Cardiac muscle cell (in vitro differentiated cells and primary cell): ENCODE measurements at regions not wholly inside any gene's neighbourhood (a gene's known extent, or its start where the extent isn't known, plus 50 kb on each side); places are given as distances from the start of the nearest gene placed in this dataset.

Source experiments
- DNase-seq, 2 donors: peaks; one replicate each; pipeline versions ENCODE4 v3.0.0 to v3.0.0-alpha.2; 2010 to 2017; ENCODE audit warnings: low read depth in 1 of 2, low spot score in 1 of 2
- H3K27ac ChIP-seq: fragments of 200-600 bp; sonication (generic); 2 replicates; pipeline ENCODE4 v1.5.1; 2016
- H3K27me3 ChIP-seq: fragments of 200-600 bp; sonication (generic); 2 replicates; pipeline ENCODE4 v1.6.0; 2016; ENCODE audit warnings: control low read depth
- H3K36me3 ChIP-seq: fragments of 200-600 bp; sonication (generic); 2 replicates; pipeline ENCODE4 v1.5.1; 2016; ENCODE audit warnings: control low read depth
- H3K4me1 ChIP-seq: fragments of 200-600 bp; sonication (generic); 2 replicates; pipeline ENCODE4 v1.8.1; 2017; ENCODE audit warnings: low read depth, mild to moderate bottlenecking, mixed run types
- H3K4me3 ChIP-seq: fragments of 200-600 bp; sonication (generic); 2 replicates; pipeline ENCODE4 v1.5.1; 2016; ENCODE audit warnings: mild to moderate bottlenecking
- H3K9me3 ChIP-seq: fragments of 200-600 bp; sonication (generic); 2 replicates; pipeline ENCODE4 v1.5.1; 2017; ENCODE audit warnings: low read depth, mild to moderate bottlenecking, control low read depth
- CTCF ChIP-seq: IDR thresholded peaks from 2 replicates; pipeline ENCODE4 v1.5.1; 2012; ENCODE audit warnings: low read depth, mild to moderate bottlenecking, low read length

- no peaks in the 10 kb centered on the region for H3K27me3 ChIP-seq
- H3K4me3 ChIP-seq: no peak overlapping the region
- no peak overlapping the region for H3K27ac ChIP-seq
- no peaks in the 10 kb centered on the region for H3K36me3 ChIP-seq
- H3K4me1 ChIP-seq: no peaks in the 10 kb centered on the region
- no peak for DNase-seq
- no peaks in the 10 kb centered on the region for H3K9me3 ChIP-seq
- no peak for TF ChIP-seq CTCF
Observed at GRCh38 chr4:85106805-85107336, 140.4 kb upstream of the WDFY3 start.

DNA sequence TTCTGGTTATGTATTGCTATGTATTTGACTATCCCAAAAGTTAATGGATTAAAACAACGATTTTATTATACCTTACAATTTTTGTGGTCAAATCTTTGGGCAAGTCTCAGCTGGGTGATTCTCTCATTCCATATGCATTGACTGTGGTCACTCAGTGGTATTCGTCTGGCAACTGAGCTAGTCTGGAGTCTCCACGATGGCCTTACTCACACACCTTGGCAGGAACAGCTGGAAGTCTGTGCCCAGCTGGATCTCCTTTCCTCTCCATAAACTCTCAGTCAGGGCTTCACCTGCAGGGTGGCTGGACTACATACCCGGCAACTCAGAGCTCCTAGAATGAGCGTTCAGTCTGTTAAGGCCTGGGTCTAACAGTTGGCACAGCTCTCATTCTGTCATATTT is 141.1 kb upstream of the WDFY3 start:
- Histone ChIP-seq H3K27ac (no peak overlapping the region), H3K4me3 (no peak overlapping the region), H3K4me1 (no peaks in the 10 kb centered on the region), H3K9me3 (no peaks in the 10 kb centered on the region), H3K27me3 (no peaks in the 10 kb centered on the region), H3K36me3 (no peaks in the 10 kb centered on the region)
- no peak for DNase-seq
- TF ChIP-seq CTCF: no peak

DNA sequence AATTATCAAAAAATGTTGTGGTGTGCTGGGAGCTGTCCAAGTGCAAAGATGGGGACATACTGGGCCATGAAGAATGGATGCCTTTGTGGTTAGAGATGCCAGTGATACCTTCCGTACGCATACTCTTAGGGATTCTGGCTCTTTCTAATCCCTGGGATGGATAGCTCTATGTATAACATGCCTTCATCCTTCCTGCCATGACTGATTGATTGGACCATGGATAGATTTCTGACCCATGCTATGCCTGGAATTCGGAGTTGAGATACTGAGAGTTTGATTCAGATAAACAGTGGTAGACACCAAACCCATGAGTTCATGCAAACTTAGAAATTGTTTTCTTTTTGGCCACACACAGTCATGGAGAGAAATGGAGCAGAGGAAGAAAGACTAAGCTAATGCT is 147.2 kb upstream of the WDFY3 start:
- Histone ChIP-seq H3K9me3 (no peaks in the 10 kb centered on the region), H3K36me3 (no peaks in the 10 kb centered on the region), H3K27ac (no peak overlapping the region), H3K4me1 (no peaks in the 10 kb centered on the region), H3K27me3 (no peaks in the 10 kb centered on the region), H3K4me3 (no peak overlapping the region)
- DNase-seq: no peak
- TF ChIP-seq CTCF: no peak

DNA sequence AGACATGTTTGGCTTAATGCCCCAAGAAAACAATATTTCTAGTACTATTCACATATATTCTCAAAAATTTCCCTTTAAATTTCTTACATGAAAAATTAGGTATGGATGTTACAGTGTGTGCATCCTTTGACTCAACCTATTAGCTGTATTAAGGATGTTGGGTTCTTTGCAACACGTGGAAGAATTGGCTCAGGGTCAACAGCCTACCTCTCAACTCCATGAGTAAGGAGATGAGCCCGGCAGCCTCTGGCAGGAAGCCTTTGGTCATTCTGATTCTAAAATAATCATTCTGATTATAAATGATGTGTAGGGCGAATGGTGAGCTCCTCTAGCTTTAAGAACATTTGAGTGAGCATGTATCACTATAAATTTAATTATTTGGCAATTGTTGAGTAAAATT is 148.0 kb upstream of the WDFY3 start:
- H3K27me3 ChIP-seq: no peaks in the 10 kb centered on the region
- no peak for DNase-seq
- no peak for TF ChIP-seq CTCF
- H3K27ac ChIP-seq: no peak overlapping the region
- H3K9me3 ChIP-seq: no peaks in the 10 kb centered on the region
- no peaks in the 10 kb centered on the region for H3K36me3 ChIP-seq
- H3K4me3 ChIP-seq: no peak overlapping the region
- H3K4me1 ChIP-seq: no peaks in the 10 kb centered on the region

- H3K27ac ChIP-seq: no peak overlapping the region
- no peak overlapping the region for H3K4me3 ChIP-seq
- no peaks in the 10 kb centered on the region for H3K36me3 ChIP-seq
- no peak for TF ChIP-seq CTCF
- no peaks in the 10 kb centered on the region for H3K27me3 ChIP-seq
- no peak for DNase-seq
- H3K4me1 ChIP-seq: no peaks in the 10 kb centered on the region
- H3K9me3 ChIP-seq: no peaks in the 10 kb centered on the region
Observed at GRCh38 chr4:85116008-85116407, 149.5 kb upstream of the WDFY3 start.

DNA sequence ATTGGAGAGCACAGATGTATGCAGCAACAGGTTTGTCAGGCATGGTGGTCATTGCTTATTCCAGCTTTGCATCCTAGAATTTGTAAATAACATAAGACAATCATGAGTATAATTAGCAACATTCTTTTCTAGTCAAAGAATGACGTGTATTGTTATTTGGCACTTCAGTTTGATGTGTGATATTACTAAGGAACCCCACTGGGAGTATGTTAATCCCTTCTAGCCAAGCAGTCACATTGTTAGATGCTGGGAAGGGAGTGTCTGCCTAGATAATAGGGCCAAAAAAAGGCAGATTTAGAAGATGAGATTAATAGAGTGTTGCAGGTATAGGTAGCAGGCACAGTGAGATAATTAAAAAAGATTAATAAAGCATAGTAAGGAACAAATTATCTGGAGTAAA is 159.2 kb upstream of the WDFY3 start:
- no peaks in the 10 kb centered on the region for H3K9me3 ChIP-seq
- no peak for DNase-seq
- H3K36me3 ChIP-seq: no peaks in the 10 kb centered on the region
- no peak for TF ChIP-seq CTCF
- no peaks in the 10 kb centered on the region for H3K4me1 ChIP-seq
- no peak overlapping the region for H3K27ac ChIP-seq
- H3K27me3 ChIP-seq: no peaks in the 10 kb centered on the region
- no peak overlapping the region for H3K4me3 ChIP-seq
